GM12891 (cell line): ENCODE measurements at regions not wholly inside any gene's neighbourhood (a gene's known extent, or its start where the extent isn't known, plus 50 kb on each side); places are given as distances from the start of the nearest gene placed in this dataset.

Source experiments
- DNase-seq: peaks from one replicate; pipeline ENCODE4 v3.0.0; 2011; ENCODE audit warnings: low spot score; ENCODE audit not compliant: insufficient read length
- FAIRE-seq: peaks from 2 replicates; lab custom pipeline; 2011; peaks lifted over from hg19 to GRCh38; lab: Jason Lieb, UNC
- PAX5 ChIP-seq: IDR thresholded peaks from 2 replicates; pipeline ENCODE4 v1.6.1; 2011; ENCODE audit warnings: low read length, moderate library complexity, mild to moderate bottlenecking; ENCODE audit not compliant: insufficient read depth, severe bottlenecking
- POLR2A ChIP-seq: IDR thresholded peaks from 2 replicates; pipeline ENCODE4 v1.6.1; 2011; ENCODE audit warnings: low read depth, low read length, control low read depth
- POLR2AphosphoS5 ChIP-seq: IDR thresholded peaks from 2 replicates; pipeline ENCODE4 v1.6.1; 2011; ENCODE audit warnings: low read depth, low read length, control low read depth
- POU2F2 ChIP-seq: IDR thresholded peaks from 2 replicates; pipeline ENCODE4 v1.6.1; 2011; ENCODE audit warnings: low read depth, mild to moderate bottlenecking, control low read depth, low read length, moderate library complexity
- SPI1 ChIP-seq: IDR thresholded peaks from 2 replicates; pipeline ENCODE4 v1.6.1; 2011; ENCODE audit warnings: low read depth, low read length, control low read depth
- TAF1 ChIP-seq: IDR thresholded peaks from 2 replicates; pipeline ENCODE4 v1.6.1; 2011; ENCODE audit warnings: low read depth, low read length, control low read depth

DNA sequence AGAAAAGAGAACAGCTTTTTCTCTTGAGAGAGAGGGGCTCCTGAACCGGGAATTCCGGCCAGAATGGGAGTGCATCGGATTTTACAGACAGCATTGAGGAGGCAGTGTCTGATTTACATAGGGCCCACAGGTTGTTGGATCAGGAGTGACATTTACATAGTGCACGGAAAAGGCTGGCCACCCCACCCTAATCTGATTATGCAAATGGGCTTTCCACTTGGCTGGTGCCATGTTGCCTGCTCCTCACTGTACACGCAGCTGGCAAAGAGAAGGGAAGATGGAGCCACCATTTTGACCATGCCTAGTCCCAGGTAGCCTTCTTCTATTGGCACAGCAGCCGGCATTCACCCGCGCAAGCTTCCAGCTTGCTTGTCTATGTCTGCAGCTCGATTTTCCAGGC lies 77.5 kb upstream of the FAM171A1 start:
- DNase-seq (no peak), FAIRE-seq (no peak)
- TF ChIP-seq SPI1 (no peak), POLR2AphosphoS5 (no peak), POU2F2 (no peak), POLR2A (no peak), PAX5 (no peak), TAF1 (no peak)

GRCh38 chr10:15445006-15445390 lies 73.9 kb upstream of the FAM171A1 start:
- FAIRE-seq (no peak), DNase-seq (no peak)
- TF ChIP-seq TAF1 (no peak), PAX5 (no peak), POLR2A (no peak), POLR2AphosphoS5 (no peak), SPI1 (no peak), POU2F2 (no peak)

DNA sequence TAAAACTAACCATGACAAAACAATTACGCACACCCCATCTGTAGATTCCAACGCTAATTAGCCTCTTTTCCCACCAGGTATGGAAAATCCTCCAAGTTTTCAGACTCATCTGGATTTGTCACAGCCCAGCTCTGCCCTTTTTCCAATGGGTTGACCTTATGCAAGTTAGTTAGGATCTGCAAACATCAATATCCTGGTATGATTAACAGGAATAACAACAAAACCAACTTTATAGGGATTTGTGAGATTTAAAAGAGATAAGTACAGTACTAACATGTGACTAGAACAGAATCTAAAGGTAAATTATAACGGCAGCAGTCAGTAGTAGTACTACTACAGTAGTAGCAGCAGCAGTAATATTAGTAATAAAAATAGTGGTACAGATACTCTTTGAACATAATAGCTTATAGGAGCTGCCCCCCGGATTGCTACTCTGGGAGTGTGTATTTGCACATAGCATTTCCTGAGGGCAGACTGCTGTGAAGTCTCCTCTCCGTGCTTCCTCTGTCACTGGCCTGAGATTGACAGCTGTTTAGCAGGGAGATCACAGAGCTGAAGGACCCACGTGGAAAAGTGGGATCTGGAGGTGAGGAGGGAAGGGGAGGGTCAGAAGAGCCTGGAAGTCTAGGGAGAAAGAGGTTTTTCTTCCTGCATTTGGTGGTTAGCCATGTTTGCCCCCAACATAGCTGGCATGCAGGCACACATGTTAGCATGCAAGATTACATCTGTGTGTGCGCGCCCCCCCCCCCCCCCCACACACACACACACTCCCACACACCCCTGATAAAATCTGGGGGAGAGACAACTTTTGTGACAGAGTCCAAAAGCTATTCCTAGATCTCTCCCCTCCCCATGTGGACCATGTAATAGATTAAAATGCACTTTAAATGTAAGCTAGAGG lies 73.3 kb upstream of the FAM171A1 start:
- no peak for FAIRE-seq
- no peak for DNase-seq
- no peak for TF ChIP-seq POLR2A
- TF ChIP-seq SPI1: no peak
- no peak for TF ChIP-seq POLR2AphosphoS5
- TF ChIP-seq TAF1: no peak
- no peak for TF ChIP-seq PAX5
- no peak for TF ChIP-seq POU2F2

DNA sequence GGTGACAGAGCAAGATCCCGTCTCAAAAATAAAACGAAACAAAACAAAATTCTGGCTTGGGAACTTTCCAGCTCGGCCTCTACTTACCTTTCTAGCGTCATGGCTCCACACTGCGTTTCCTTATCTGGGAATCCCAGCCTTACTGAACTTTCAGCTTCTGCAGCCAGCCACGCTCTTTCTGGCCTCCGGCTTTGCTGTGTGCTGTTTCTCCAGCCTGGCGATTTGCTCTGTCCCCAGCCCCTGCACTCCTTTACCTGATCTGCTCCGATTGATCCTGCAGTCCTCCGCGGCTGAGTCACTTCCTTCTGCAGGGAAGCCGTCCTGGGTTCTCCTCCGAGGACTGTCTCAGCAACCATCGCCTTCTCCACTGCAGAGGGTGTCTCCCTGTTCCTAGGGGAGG lies 71.0 kb upstream of the FAM171A1 start:
- no peak for DNase-seq
- no peak for TF ChIP-seq PAX5
- no peak for TF ChIP-seq POU2F2
- TF ChIP-seq SPI1: no peak
- TF ChIP-seq TAF1: no peak
- TF ChIP-seq POLR2A: no peak
- TF ChIP-seq POLR2AphosphoS5: no peak
- no peak for FAIRE-seq

GRCh38 chr10:15440204-15440711 lies 69.2 kb upstream of the FAM171A1 start:
- TF ChIP-seq TAF1: no peak
- no peak for TF ChIP-seq POLR2A
- TF ChIP-seq POLR2AphosphoS5: no peak
- TF ChIP-seq SPI1: no peak
- no peak for TF ChIP-seq PAX5
- no peak for TF ChIP-seq POU2F2
- no peak for FAIRE-seq

DNA sequence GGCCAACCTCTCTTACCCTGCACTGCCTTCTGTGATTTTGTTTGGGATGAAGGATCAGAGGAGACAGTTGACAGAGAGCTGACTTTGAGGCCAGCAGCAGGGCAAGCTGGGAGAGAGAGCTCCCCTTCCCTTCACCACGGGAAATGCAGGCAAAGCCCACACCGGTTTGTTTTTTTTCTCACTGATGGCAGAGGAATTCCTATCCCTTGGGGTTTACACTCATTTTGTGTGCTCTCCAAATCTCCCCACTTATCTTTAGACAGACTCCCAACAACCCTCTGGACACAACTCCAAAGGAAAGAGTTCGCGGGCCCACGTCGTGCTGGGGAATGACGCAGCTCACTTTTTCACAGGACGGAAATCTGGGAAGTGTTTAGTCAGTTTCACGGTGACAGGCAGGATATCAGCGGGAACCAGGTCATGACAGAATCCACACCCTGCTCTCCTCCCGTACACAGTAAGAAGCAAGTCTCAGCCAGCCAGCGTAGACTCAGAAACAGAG lies 68.3 kb upstream of the FAM171A1 start:
- TF ChIP-seq POLR2A (no peak), PAX5 (no peak), SPI1 (no peak), POU2F2 (no peak), POLR2AphosphoS5 (no peak), TAF1 (no peak)
- FAIRE-seq (no peak), DNase-seq (no peak)

More at GRCh38 chr10:15440204-15440711, 69.2 kb upstream of the FAM171A1 start:
- no peak for DNase-seq

DNA sequence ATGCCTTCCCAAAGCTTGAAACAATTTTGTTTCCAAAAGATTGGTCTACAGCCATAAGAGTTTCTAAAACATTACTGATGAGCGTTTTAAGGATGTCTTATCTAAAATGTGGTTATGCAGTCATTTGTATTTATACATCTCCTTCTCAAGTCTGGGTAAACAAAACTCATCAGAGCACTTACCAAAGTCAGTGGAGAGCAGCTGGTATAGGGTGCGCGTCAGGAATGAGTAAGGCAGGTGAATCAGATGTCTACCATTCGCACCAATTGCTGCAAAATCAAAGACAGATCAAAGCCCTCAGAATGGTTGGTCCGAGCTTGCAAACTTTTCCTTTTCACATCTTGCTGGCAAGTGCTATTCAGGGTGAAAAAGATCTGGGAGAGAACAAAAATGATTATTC lies 65.6 kb upstream of the FAM171A1 start:
- TF ChIP-seq POLR2A: no peak
- no peak for TF ChIP-seq TAF1
- TF ChIP-seq POU2F2: no peak
- TF ChIP-seq SPI1: no peak
- no peak for TF ChIP-seq PAX5
- TF ChIP-seq POLR2AphosphoS5: no peak
- FAIRE-seq (no peak), DNase-seq (no peak)

DNA sequence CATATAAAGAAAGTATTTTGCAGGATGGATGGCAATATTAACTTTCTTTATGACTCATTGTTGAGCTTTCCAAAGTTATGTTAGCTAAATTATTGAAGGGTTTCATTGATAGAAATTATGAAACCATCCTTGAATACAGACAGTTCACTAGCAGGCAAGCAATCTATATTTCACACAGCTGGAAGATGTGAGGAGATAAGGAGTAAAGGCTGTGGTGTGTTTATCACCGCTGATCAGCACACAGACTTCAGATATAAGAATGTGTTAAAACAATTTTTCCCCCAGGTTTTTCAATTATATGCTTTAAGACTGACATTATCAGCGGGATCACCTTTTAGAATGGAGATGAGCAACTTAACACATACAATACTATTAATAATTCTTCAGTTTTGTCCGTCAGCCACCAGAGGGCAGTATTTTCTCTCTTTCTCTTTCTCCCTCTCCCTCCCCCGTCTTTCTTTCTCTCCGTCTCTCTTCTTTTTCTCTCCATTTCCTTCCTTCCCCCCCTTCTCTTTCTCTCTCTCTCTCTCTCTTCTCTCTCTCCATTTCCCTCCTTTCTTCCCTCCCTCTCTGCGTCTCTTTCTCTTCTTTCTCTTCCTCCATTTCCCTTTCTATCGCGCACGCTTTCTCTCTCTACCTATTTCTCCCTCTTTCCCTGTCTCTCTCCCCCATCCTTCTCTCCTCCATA lies 62.9 kb upstream of the FAM171A1 start:
- FAIRE-seq (no peak), DNase-seq (peak; percentile 32)
- no peak for TF ChIP-seq POU2F2
- no peak for TF ChIP-seq POLR2A
- no peak for TF ChIP-seq SPI1
- TF ChIP-seq PAX5: no peak
- TF ChIP-seq POLR2AphosphoS5: no peak

- no peak for TF ChIP-seq TAF1
- TF ChIP-seq POLR2AphosphoS5: no peak
- TF ChIP-seq POU2F2: no peak
- no peak for TF ChIP-seq POLR2A
- no peak for TF ChIP-seq SPI1
- no peak for TF ChIP-seq PAX5
- DNase-seq (no peak), FAIRE-seq (no peak)
Measured at GRCh38 chr10:15432266-15432665, 61.2 kb upstream of the FAM171A1 start.
